ENCODE measurements at regions not wholly inside any gene's neighbourhood (a gene's known extent, or its start where the extent isn't known, plus 50 kb on each side); places are given as distances from the start of the nearest gene placed in this dataset.
A peak's percentile ranks its signal among the peaks of the same experiment; 100 is the strongest.
"Not testable (repeated sequence)": the region's sequence is repeated elsewhere in the genome, so short reads cannot be mapped to it uniquely, and the experiment has no call there.

DNA sequence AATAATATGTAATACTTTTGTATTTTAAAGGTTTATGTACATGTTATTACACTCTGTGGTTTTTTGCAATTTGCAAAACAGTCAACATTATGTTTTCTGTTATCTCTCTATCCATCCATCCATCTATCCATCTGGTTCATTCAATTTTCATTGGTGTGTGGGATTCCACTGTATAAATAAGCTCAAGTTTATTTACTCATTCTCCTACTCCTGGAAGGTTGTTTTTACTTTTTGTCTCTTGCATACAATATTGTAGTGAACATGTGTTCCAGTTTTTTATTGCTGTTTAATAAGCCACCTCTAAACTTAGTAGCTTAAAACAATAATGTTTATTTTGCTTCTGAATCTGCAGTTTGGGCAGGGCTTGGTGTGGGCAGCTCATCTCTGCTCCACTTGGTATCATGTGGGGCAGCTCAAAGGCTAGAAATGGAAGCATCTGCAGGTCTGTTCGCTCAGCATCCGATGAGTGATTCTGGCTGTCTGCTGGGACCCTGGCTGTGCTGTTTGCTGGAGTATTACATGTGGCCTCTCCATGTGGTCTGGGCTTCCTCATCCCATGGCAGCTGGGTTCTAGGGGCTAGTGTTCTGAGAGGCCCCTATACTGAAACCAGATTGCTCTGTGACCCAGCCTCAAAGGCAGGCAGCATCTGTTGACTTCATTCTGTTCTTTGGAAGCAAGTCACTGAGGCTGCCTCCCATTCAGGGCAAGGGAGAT is 98.8 kb downstream of the SLC25A47 start:
- no peak for DNase-seq (ENCODE audit: low spot score)

GRCh38 chr14:100422556-100423316 is 99.6 kb downstream of the SLC25A47 start:
- peak; percentile 63 for DNase-seq (ENCODE audit: low spot score)

GRCh38 chr14:100423317-100424010 is 100.3 kb downstream of the SLC25A47 start:
- DNase-seq (ENCODE audit: low spot score), result no peak

DNA sequence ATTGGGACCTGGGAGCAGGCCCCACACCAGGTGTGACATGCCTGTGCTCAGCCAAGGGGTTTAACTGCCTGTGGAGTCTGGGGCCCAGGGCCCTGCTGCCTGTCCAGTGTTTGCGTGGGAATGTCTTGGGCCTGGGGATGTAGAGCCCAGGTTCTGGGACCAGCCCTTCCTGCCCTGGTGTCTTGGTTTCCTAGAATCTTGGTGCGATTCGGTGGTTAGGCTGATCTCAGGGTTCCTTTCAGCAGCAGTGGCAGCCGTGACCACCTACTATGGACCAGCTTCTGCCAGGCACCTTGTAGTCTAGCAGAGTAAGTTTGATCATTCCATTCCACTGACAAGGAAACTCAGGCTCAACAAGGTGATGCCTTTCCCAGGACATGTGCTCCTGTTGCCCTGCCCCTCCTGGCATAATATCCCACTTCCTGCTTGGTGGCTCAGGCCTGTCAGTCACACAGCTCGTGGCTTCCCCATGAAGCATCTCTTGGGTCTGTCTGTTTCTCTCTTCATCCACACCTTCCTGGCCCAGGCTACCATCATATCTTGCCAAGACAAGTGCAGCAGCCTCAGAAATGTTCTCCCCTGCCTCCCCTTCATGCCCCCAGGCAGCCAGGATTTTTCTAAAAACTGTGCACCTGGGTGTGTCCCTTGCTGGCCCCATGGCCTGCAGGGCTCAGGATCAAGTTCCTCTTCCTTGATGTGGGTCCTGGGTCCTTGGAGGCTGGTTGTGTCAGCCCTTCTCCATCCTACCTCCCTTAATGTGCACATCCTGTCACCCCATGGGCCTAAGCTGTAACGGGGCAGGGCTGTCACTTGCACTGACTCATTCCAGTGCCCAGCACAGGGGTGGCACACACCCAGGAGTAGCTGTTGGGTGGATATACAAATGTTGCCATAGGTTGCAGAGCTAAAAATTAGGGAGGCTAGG is 101.6 kb downstream of the SLC25A47 start:
- no peak for DNase-seq (ENCODE audit: low spot score)

- DNase-seq (ENCODE audit: low spot score), result no peak
Measured at GRCh38 chr14:100425429-100425827, 102.3 kb downstream of the SLC25A47 start.

DNA sequence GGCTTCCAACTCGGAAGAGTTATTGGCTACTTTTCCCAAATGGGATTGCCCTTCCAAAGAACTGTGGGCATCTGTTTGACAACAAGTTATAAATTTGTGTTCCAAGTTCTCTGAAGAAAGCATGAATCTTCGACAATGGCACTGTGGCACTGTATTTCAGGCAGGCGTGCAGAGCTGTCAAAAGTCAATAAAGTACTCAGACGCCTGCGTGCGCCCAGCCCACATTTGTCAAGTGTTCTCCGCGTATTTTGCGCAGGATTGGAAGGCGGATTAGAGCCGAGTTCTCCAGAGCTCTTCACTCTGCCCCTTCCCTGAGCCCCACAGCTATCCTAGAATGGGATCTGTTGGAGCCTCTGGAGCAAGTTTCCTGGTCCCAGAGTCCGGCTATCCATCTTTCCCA is 103.2 kb downstream of the SLC25A47 start:
- no peak for DNase-seq (ENCODE audit: low spot score)

DNA sequence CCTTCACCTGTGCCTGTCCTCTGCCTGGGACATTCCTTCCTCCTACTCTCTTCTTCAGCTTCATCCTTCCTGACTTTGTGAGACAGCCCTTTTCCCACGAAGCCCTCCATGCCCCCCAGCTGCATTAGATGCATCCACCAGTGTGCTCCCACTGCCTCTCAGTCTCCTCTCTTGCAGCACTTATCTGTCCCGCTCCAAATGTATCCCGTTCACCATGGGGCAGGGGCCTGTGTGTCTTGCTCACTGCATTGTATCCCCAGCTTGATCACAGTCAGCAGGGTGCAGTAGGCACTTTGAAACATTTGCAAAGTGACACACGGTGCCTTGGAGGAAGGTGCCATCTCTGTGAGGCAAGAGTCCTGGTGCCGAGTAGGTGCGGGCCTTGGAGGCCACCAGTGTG is 104.0 kb downstream of the SLC25A47 start:
- no peak for DNase-seq (ENCODE audit: low spot score)

GRCh38 chr14:100428727-100429126 is 105.6 kb downstream of the SLC25A47 start:
- DNase-seq (ENCODE audit: low spot score), result no peak

- DNase-seq (ENCODE audit: low spot score), result no peak
Measured at GRCh38 chr14:100429537-100429936, 106.4 kb downstream of the SLC25A47 start.

- DNase-seq (ENCODE audit: low spot score), result no peak
Measured at GRCh38 chr14:100430571-100430970, 107.4 kb downstream of the SLC25A47 start.

DNA sequence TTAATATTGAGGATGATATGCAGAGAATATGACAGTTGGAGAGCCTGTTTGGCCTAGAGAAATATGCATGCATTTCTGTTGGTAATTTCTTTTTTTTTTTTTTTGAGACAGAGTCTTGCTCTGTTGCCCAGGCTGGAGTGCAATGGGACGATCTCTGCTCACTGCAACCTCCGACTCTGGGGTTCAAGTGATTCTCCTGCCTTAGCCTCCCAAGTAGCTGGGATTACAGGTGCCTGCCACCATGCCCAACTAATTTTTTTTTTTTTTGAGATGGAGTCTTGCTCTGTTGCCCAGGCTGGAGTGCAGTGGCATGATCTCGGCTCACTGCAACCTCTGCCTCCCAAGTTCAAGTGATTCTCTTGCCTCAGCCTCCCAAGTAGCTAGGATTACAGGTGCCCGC is 108.3 kb downstream of the SLC25A47 start:
- DNase-seq (ENCODE audit: low spot score), result not testable (repeated sequence)

DNA sequence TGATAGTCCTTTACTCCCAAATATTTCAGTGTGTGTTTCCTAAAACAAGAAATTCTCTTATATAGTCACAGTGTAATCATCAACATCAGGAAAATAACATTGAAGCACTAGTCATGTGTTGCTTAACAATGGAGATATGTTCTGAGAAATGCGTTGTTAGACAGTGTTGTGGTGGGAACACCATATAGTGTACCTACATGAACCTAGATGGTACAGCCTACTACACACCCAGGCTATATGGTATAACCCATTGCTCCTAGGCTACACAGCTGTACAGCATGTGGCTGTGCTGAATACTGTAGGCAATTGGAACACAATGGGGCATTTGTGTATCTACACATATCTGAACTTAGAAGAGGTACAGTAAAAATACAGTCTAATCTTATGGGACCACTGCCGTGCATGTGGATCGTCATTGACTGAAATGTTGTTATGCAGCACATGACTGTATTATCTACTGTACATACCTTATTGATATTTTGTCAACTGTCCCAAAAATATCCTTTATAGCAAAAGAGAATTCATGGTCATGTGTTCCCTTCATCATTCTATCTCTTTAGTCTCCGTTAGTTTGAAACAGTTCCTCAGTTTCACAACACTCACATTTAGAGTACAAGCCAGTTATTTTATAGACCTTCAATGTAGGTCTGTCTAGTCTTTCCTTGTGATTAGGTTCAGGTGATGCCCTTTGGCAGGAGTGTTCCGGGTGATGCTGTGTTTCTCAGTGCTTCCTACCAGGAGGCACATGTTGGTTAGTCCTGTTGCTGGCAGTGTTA is 109.7 kb downstream of the SLC25A47 start:
- no peak for DNase-seq (ENCODE audit: low spot score)

DNA sequence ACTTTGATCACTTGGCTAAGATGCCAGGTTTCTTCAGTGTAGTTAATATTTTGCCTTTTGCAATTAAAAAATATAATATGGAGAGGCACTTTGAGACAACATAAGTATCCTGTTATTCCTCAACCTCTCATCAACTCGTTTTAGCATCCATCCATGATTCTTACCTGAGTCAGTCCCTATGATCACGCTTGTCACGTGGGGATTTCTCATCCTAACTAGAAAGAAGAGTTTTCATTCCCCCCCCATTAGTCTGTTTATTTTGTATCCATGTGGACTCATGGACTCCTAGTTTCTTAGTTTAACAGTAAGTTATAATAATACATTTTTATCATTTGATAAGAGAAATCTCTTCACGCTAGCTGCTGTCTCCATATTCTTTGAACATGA is 110.3 kb downstream of the SLC25A47 start:
- DNase-seq (ENCODE audit: low spot score), result no peak

GRCh38 chr14:100434033-100434601 is 111.0 kb downstream of the SLC25A47 start:
- no peak for DNase-seq (ENCODE audit: low spot score)

- no peak for DNase-seq (ENCODE audit: low spot score)
Measured at GRCh38 chr14:100434911-100435438, 111.8 kb downstream of the SLC25A47 start.

DNA sequence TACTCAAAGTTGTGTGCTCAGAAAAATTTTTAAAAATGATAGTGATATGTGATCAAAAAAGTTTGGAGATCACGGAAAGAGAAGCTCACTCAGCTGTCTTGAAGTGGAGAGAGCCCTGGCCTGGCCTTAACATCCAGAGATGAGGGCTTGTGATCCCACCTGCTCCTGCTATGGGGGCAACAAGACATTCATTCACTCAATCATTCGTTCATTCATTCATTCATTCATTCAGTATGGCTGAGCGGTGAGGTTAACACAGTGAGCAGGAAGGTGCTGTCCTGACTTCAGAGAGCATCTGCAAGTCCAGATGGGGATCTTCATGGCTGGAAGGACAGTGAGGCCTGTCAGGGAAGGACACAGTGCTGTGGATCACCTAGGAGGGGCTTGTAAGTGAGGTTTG is 112.3 kb downstream of the SLC25A47 start:
- no peak for DNase-seq (ENCODE audit: low spot score)

GRCh38 chr14:100436745-100437406 is 113.7 kb downstream of the SLC25A47 start:
- no peak for DNase-seq (ENCODE audit: low spot score)

DNA sequence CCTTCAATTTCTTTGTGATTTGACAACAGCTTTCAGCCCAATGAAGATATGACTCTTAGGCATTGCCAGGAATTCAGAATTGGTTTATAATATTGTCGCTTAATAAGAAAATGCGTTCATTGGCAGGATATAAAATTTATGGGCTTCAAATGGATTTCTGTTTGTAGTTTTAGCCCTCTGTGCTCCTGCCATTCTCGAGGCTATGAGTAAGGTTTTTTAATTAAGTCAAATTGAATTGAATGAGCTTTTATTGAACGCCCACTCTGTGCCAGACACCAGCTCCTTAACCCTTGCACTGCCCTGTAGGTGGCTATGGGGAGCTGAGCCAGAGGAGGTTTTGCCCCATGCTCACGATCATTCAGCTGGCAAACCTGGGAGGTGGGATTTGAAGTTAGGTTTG is 115.1 kb downstream of the SLC25A47 start:
- no peak for DNase-seq (ENCODE audit: low spot score)

DNA sequence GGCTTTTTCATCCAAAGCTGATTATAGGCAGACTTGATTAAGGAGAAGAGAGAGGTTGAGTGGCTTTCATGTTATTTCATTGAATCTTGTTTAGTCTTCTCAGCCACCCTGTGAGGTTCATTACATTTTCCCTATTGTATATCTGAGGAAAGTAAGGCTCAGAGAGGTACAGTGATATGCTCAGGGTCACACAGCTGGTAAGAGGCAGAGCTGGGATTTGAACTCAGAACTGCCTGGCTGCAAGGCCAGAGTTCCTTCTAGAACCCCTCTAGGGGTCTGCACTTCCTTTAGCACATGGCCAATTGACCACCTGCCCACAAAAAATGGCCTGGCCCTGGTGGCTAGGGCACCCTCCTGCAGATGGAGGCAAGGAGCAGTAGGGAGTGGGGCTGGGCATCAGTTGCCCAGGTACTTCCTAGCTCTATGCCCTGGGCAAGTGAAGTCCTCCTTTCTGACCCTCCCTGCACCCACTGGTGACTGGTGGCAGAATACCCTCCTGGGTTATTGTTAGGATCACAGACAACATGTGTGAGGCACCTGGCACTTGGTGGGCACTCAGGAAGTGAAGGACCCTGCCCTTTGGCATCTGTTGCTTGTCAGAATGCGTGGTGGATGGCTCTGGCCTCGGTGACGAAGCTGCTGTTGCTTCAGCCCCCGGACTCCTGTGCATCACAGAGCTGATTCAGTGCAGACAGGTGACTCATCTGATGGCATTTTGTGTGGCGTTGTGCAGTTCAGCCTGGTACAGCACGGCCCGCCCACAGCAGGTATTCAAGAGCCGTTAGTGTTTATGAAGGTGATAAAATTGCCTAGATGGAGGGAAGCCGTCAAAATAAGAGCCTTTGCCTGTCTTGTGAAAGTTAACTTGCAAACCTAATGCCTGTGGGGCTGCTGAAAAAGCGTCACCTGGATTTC is 115.8 kb downstream of the SLC25A47 start:
- DNase-seq (ENCODE audit: low spot score), result peak; percentile 79

Data from GM03348 (cell line).